Astrocyte of the cerebellum (primary cell): ENCODE measurements at regions not wholly inside any gene's neighbourhood (a gene's known extent, or its start where the extent isn't known, plus 50 kb on each side); places are given as distances from the start of the nearest gene placed in this dataset.
"Not testable (repeated sequence)": the region's sequence is repeated elsewhere in the genome, so short reads cannot be mapped to it uniquely, and the experiment has no call there.

ENCODE experiments used
- DNase-seq: peaks from one replicate; pipeline ENCODE4 v3.0.0-alpha.2; 2011; ENCODE audit warnings: low read depth
- H3K4me3 ChIP-seq: 2 replicates; pipeline ENCODE4 v1.5.1; 2011; ENCODE audit warnings: mild to moderate bottlenecking, low read depth, low read length, moderate library complexity
- CTCF ChIP-seq: IDR thresholded peaks from 2 replicates; pipeline ENCODE4 v1.5.1; 2012; ENCODE audit warnings: low read length, low read depth, moderate library complexity, mild to moderate bottlenecking; ENCODE audit errors: missing control alignments
- in situ Hi-C: cut with HindIII; loops from 2 replicates; pipeline ENCODE4 v1.10.0; 2017; ENCODE audit warnings: low sequenced_read_pairs

GRCh38 chr3:13235079-13235478 lies 161.8 kb upstream of the IQSEC1 start:
- TF ChIP-seq CTCF: no peak
- DNase-seq: no peak
- no peak overlapping the region for H3K4me3 ChIP-seq
- in situ Hi-C loops: no loop called here

- TF ChIP-seq CTCF: no peak
- DNase-seq: no peak
- H3K4me3 ChIP-seq: no peak overlapping the region
- in situ Hi-C loops: no loop called here
These were observed 161.4 kb upstream of the IQSEC1 start for GRCh38 chr3:13234666-13235065.

- no peak for TF ChIP-seq CTCF
- no peak for DNase-seq
- in situ Hi-C loops: no loop called here
- no peak overlapping the region for H3K4me3 ChIP-seq
These were observed 160.6 kb upstream of the IQSEC1 start for GRCh38 chr3:13233487-13234485.

GRCh38 chr3:13231781-13232666 lies 158.8 kb upstream of the IQSEC1 start:
- in situ Hi-C loops: no loop called here
- H3K4me3 ChIP-seq: no peak overlapping the region
- TF ChIP-seq CTCF: no peak
- DNase-seq: no peak

GRCh38 chr3:13229273-13229949 lies 156.2 kb upstream of the IQSEC1 start:
- DNase-seq: no peak
- H3K4me3 ChIP-seq: no peak overlapping the region
- TF ChIP-seq CTCF: peak; percentile 35
- in situ Hi-C loops: no loop called here

GRCh38 chr3:13228584-13228983 lies 155.4 kb upstream of the IQSEC1 start:
- in situ Hi-C loops: no loop called here
- H3K4me3 ChIP-seq: no peak overlapping the region
- DNase-seq: no peak
- no peak for TF ChIP-seq CTCF

GRCh38 chr3:13228169-13228568 lies 154.9 kb upstream of the IQSEC1 start:
- in situ Hi-C loops, DNase-seq, H3K4me3 ChIP-seq: not testable (repeated sequence)
